ENCODE measurements at regions not wholly inside any gene's neighbourhood (a gene's known extent, or its start where the extent isn't known, plus 50 kb on each side); places are given as distances from the start of the nearest gene placed in this dataset.
A peak's percentile ranks its signal among the peaks of the same experiment; 100 is the strongest.

GRCh38 chr16:72311426-72311825, 139.5 kb upstream of the PMFBP1 start:
- ATAC-seq, result no peak

- ATAC-seq, result no peak
Measured at GRCh38 chr16:72309001-72309400, 137.0 kb upstream of the PMFBP1 start.

- no peak for ATAC-seq
Measured at GRCh38 chr16:72308396-72308795, 136.4 kb upstream of the PMFBP1 start.

- no peak for ATAC-seq
Measured at GRCh38 chr16:72302332-72302731, 130.4 kb upstream of the PMFBP1 start.

GRCh38 chr16:72301523-72302236, 129.7 kb upstream of the PMFBP1 start:
- ATAC-seq, result no peak

GRCh38 chr16:72300892-72301291, 128.9 kb upstream of the PMFBP1 start:
- no peak for ATAC-seq

GRCh38 chr16:72299684-72300243, 127.8 kb upstream of the PMFBP1 start:
- no peak for ATAC-seq

- ATAC-seq, result no peak
Measured at GRCh38 chr16:72298961-72299360, 127.0 kb upstream of the PMFBP1 start.

GRCh38 chr16:72295914-72296313, 124.0 kb upstream of the PMFBP1 start:
- no peak for ATAC-seq

- peak; percentile 88 for ATAC-seq
Measured at GRCh38 chr16:72291531-72291981, 119.6 kb upstream of the PMFBP1 start.

- no peak for ATAC-seq
Measured at GRCh38 chr16:72291121-72291520, 119.2 kb upstream of the PMFBP1 start.

- no peak for ATAC-seq
Measured at GRCh38 chr16:72287649-72288048, 115.7 kb upstream of the PMFBP1 start.

GRCh38 chr16:72286936-72287620, 115.1 kb upstream of the PMFBP1 start:
- ATAC-seq, result peak; percentile 45

GRCh38 chr16:72285728-72286127, 113.8 kb upstream of the PMFBP1 start:
- no peak for ATAC-seq

- ATAC-seq, result no peak
Measured at GRCh38 chr16:72285324-72285723, 113.4 kb upstream of the PMFBP1 start.

GRCh38 chr16:72284042-72284789, 112.3 kb upstream of the PMFBP1 start:
- peak; percentile 25 for ATAC-seq

GRCh38 chr16:72282362-72282761, 110.4 kb upstream of the PMFBP1 start:
- no peak for ATAC-seq

- ATAC-seq, result no peak
Measured at GRCh38 chr16:72278301-72278700, 106.3 kb upstream of the PMFBP1 start.

GRCh38 chr16:72277749-72278148, 105.8 kb upstream of the PMFBP1 start:
- no peak for ATAC-seq

- ATAC-seq, result no peak
Measured at GRCh38 chr16:72271699-72272240, 99.8 kb upstream of the PMFBP1 start.

- no peak for ATAC-seq
Measured at GRCh38 chr16:72270531-72270930, 98.6 kb upstream of the PMFBP1 start.

GRCh38 chr16:72266836-72267235, 94.9 kb upstream of the PMFBP1 start:
- ATAC-seq, result no peak

- no peak for ATAC-seq
Measured at GRCh38 chr16:72264771-72265170, 92.8 kb upstream of the PMFBP1 start.
